ENCODE measurements at regions not wholly inside any gene's neighbourhood (a gene's known extent, or its start where the extent isn't known, plus 50 kb on each side); places are given as distances from the start of the nearest gene placed in this dataset.

- DNase-seq (ENCODE audit: low read depth), result no peak
Measured at GRCh38 chr18:10225300-10225699, 229.1 kb upstream of the APCDD1 start.

GRCh38 chr18:10226971-10227370 is 227.5 kb upstream of the APCDD1 start:
- no peak for DNase-seq (ENCODE audit: low read depth)

GRCh38 chr18:10228326-10228725 is 226.1 kb upstream of the APCDD1 start:
- no peak for DNase-seq (ENCODE audit: low read depth)

GRCh38 chr18:10229458-10229857 is 225.0 kb upstream of the APCDD1 start:
- no peak for DNase-seq (ENCODE audit: low read depth)

- DNase-seq (ENCODE audit: low read depth), result peak; percentile 89
Measured at GRCh38 chr18:10230072-10230471, 224.4 kb upstream of the APCDD1 start.

GRCh38 chr18:10231220-10231619 is 223.2 kb upstream of the APCDD1 start:
- DNase-seq (ENCODE audit: low read depth), result no peak

GRCh38 chr18:10232062-10232461 is 222.4 kb upstream of the APCDD1 start:
- DNase-seq (ENCODE audit: low read depth), result no peak

GRCh38 chr18:10233082-10233875 is 221.2 kb upstream of the APCDD1 start:
- no peak for DNase-seq (ENCODE audit: low read depth)

GRCh38 chr18:10234281-10234680 is 220.2 kb upstream of the APCDD1 start:
- no peak for DNase-seq (ENCODE audit: low read depth)

GRCh38 chr18:10234912-10235660 is 219.3 kb upstream of the APCDD1 start:
- DNase-seq (ENCODE audit: low read depth), result peak; percentile 84

- no peak for DNase-seq (ENCODE audit: low read depth)
Measured at GRCh38 chr18:10235661-10235952, 218.8 kb upstream of the APCDD1 start.

- DNase-seq (ENCODE audit: low read depth), result no peak
Measured at GRCh38 chr18:10239103-10239502, 215.3 kb upstream of the APCDD1 start.

- DNase-seq (ENCODE audit: low read depth), result no peak
Measured at GRCh38 chr18:10239991-10240634, 214.3 kb upstream of the APCDD1 start.

GRCh38 chr18:10240973-10241372 is 213.5 kb upstream of the APCDD1 start:
- DNase-seq (ENCODE audit: low read depth), result no peak

GRCh38 chr18:10241579-10241978 is 212.9 kb upstream of the APCDD1 start:
- DNase-seq (ENCODE audit: low read depth), result no peak

- no peak for DNase-seq (ENCODE audit: low read depth)
Measured at GRCh38 chr18:10242936-10243680, 211.3 kb upstream of the APCDD1 start.

GRCh38 chr18:10244341-10244740 is 210.1 kb upstream of the APCDD1 start:
- no peak for DNase-seq (ENCODE audit: low read depth)

- DNase-seq (ENCODE audit: low read depth), result no peak
Measured at GRCh38 chr18:10245031-10245845, 209.2 kb upstream of the APCDD1 start.

GRCh38 chr18:10245846-10246175 is 208.6 kb upstream of the APCDD1 start:
- no peak for DNase-seq (ENCODE audit: low read depth)

- DNase-seq (ENCODE audit: low read depth), result no peak
Measured at GRCh38 chr18:10247021-10247741, 207.3 kb upstream of the APCDD1 start.

- no peak for DNase-seq (ENCODE audit: low read depth)
Measured at GRCh38 chr18:10247742-10248082, 206.7 kb upstream of the APCDD1 start.
